Mammary epithelial cell (primary cell): ENCODE measurements at regions not wholly inside any gene's neighbourhood (a gene's known extent, or its start where the extent isn't known, plus 50 kb on each side); places are given as distances from the start of the nearest gene placed in this dataset.

ENCODE experiments used
- CTCF ChIP-seq, 2 donors: IDR thresholded peaks in 1 of 2; conservative IDR thresholded peaks in 1 of 2; 2 replicates each; pipeline ENCODE4 v1.5.1; 2011 to 2012; ENCODE audit warnings: inconsistent platforms in 2 of 2, low read length in 2 of 2, mild to moderate bottlenecking in 2 of 2, control low read depth in 1 of 2, low read depth in 1 of 2; ENCODE audit not compliant: insufficient read depth in 1 of 2; ENCODE audit errors: extremely low read depth in 1 of 2
- EZH2 ChIP-seq: IDR thresholded peaks from 2 replicates; pipeline ENCODE4 v1.6.1; 2012; ENCODE audit warnings: low read length, inconsistent platforms, borderline replicate concordance

GRCh38 chr22:49528420-49528720, 299.3 kb downstream of the BRD1 start:
- no peak for TF ChIP-seq CTCF (conservative IDR thresholded peaks at IDR 0.05 in 1 of 2, IDR thresholded peaks at IDR 0.05 in 1 of 2; ENCODE audit: extremely low read depth in 1 of 2, insufficient read depth in 1 of 2, low read depth in 1 of 2, low read length in 2 of 2)
- no peak for TF ChIP-seq EZH2
